Trophoblast cell (in vitro differentiated cells and primary cell): ENCODE measurements at regions not wholly inside any gene's neighbourhood (a gene's known extent, or its start where the extent isn't known, plus 50 kb on each side); places are given as distances from the start of the nearest gene placed in this dataset.
A peak's percentile ranks its signal among the peaks of the same experiment; 100 is the strongest.

Experiments
- DNase-seq, 2 donors: peaks; one replicate each; pipeline ENCODE4 v3.0.0-alpha.2; 2016
- H2AFZ ChIP-seq: 2 replicates; pipeline ENCODE4 v1.6.1; 2013; ENCODE audit warnings: low read length, moderate library complexity, mild to moderate bottlenecking; ENCODE audit not compliant: insufficient read depth, poor library complexity
- H2AK5ac ChIP-seq: 2 replicates; pipeline ENCODE4 v1.6.1; 2013; ENCODE audit warnings: mild to moderate bottlenecking, low read length
- H2BK120ac ChIP-seq: 2 replicates; pipeline ENCODE4 v1.6.1; 2013; ENCODE audit warnings: low read length, mild to moderate bottlenecking, moderate library complexity; ENCODE audit not compliant: insufficient read depth, poor library complexity
- H2BK12ac ChIP-seq: 2 replicates; pipeline ENCODE4 v1.6.1; 2013; ENCODE audit warnings: mild to moderate bottlenecking, low read length, moderate library complexity
- H2BK5ac ChIP-seq: 2 replicates; pipeline ENCODE4 v1.6.1; 2013; ENCODE audit warnings: low read length, low read depth, moderate library complexity, mild to moderate bottlenecking; ENCODE audit not compliant: poor library complexity
- H3K14ac ChIP-seq: 2 replicates; pipeline ENCODE4 v1.6.1; 2013; ENCODE audit warnings: mild to moderate bottlenecking, low read length
- H3K18ac ChIP-seq: 2 replicates; pipeline ENCODE4 v1.6.1; 2013; ENCODE audit warnings: mild to moderate bottlenecking, low read length
- H3K23ac ChIP-seq: 2 replicates; pipeline ENCODE4 v1.6.1; 2013; ENCODE audit warnings: low read length
- H3K27ac ChIP-seq: 2 replicates; pipeline ENCODE4 v1.5.1; 2013; ENCODE audit warnings: low read depth, mild to moderate bottlenecking, inconsistent platforms, low read length, moderate library complexity
- H3K27me3 ChIP-seq: 2 replicates; pipeline ENCODE4 v1.6.1; 2013; ENCODE audit warnings: inconsistent platforms, mild to moderate bottlenecking, low read length, moderate library complexity; ENCODE audit not compliant: insufficient read depth
- H3K36me3 ChIP-seq, 2 experiments: 1 replicate in 1 of 2; 2 replicates in 1 of 2; pipeline ENCODE4 v1.6.1; 2013; ENCODE audit warnings: low read length in 2 of 2, mild to moderate bottlenecking in 2 of 2, moderate library complexity in 1 of 2; ENCODE audit not compliant: insufficient read depth in 2 of 2, control insufficient read depth in 1 of 2
- H3K4ac ChIP-seq: 2 replicates; pipeline ENCODE4 v1.6.1; 2013; ENCODE audit warnings: low read depth, mild to moderate bottlenecking, low read length, moderate library complexity
- H3K4me1 ChIP-seq, 2 experiments: 1 replicate in 1 of 2; 2 replicates in 1 of 2; pipeline ENCODE4 v1.6.1; 2013; ENCODE audit warnings: low read length in 2 of 2, mild to moderate bottlenecking in 2 of 2, moderate library complexity in 1 of 2; ENCODE audit not compliant: insufficient read depth in 2 of 2, control insufficient read depth in 1 of 2
- H3K4me2 ChIP-seq: 2 replicates; pipeline ENCODE4 v1.6.1; 2013; ENCODE audit warnings: inconsistent platforms, mild to moderate bottlenecking, low read length, moderate library complexity
- H3K4me3 ChIP-seq: 2 replicates; pipeline ENCODE4 v1.5.1; 2013; ENCODE audit warnings: mild to moderate bottlenecking, low read depth, low read length, inconsistent platforms
- H3K79me1 ChIP-seq: one replicate; pipeline ENCODE4 v1.6.1; 2013; ENCODE audit warnings: low read length
- H3K79me2 ChIP-seq: 2 replicates; pipeline ENCODE4 v1.6.1; 2013; ENCODE audit warnings: low read length, mild to moderate bottlenecking; ENCODE audit not compliant: control insufficient read depth, insufficient read depth, poor library complexity
- H3K9ac ChIP-seq: 2 replicates; pipeline ENCODE4 v1.6.1; 2013; ENCODE audit warnings: mild to moderate bottlenecking, low read length
- H3K9me3 ChIP-seq: 2 replicates; pipeline ENCODE4 v1.6.1; 2013; ENCODE audit warnings: low read depth, mild to moderate bottlenecking, control low read depth, inconsistent platforms, low read length; ENCODE audit not compliant: insufficient read depth
- H4K12ac ChIP-seq: 2 replicates; pipeline ENCODE4 v1.6.1; 2013; ENCODE audit warnings: low read depth, mild to moderate bottlenecking, low read length, moderate library complexity
- H4K8ac ChIP-seq: 2 replicates; pipeline ENCODE4 v1.6.1; 2013; ENCODE audit warnings: low read depth, mild to moderate bottlenecking, low read length, moderate library complexity
- H4K91ac ChIP-seq: one replicate; pipeline ENCODE4 v1.6.1; 2013; ENCODE audit warnings: low read depth, mild to moderate bottlenecking, low read length, moderate library complexity
- WGBS: extraction: QIAGEN DNeasy Blood & Tissue Kit; methylation state at CpG from one replicate; pipeline ENCODE4 v1.1.7; 2013; ENCODE audit warnings: missing lambda C conversion rate; ENCODE audit not compliant: insufficient read length, insufficient coverage; ENCODE audit errors: extremely low coverage; 5-methylcytosine and 5-hydroxymethylcytosine counted together

DNA sequence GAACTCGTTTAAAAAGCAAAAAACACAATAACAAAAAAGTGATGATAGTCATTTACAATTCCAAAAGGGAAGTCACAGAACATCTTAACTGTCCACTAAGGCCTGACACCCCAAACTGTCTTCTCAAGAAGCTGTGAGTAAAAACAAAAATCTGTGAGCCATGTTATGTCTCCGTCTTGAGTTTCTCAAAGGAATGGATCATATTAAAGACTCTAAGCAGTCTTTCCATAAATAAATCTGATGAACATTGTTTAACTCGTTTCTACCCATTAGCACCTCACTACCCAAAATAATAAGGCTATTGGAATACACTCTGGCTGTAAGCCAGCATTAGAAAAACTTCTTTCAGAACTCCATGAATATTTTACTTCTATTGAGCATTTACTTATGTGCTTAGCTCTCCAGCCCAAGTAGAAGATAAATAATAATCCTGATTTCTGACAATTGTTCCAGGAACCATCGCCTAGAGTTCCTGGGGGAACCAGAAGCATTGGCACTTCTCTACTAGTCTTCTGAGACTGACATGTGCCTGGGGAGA is 396.0 kb downstream of the STK39 start:
- H3K14ac ChIP-seq, result no peak overlapping the region
- H4K12ac ChIP-seq, result no peak overlapping the region
- H4K91ac ChIP-seq, result no peak overlapping the region
- H3K36me3 ChIP-seq, result no peaks in the 10 kb centered on the region
- H2AFZ ChIP-seq, result no peak overlapping the region
- no peak for DNase-seq
- H2BK120ac ChIP-seq, result no peak overlapping the region
- H3K4me3 ChIP-seq, result no peak overlapping the region
- H3K4me1 ChIP-seq, result no peaks in the 10 kb centered on the region
- H2AK5ac ChIP-seq, result no peak overlapping the region
- H3K4ac ChIP-seq, result no peak overlapping the region
- H3K27ac ChIP-seq, result no peak overlapping the region
- H3K27me3 ChIP-seq, result no peaks in the 10 kb centered on the region
- no peak overlapping the region for H4K8ac ChIP-seq
- no peak overlapping the region for H2BK5ac ChIP-seq
- H3K9ac ChIP-seq, result no peak overlapping the region
- H3K79me2 ChIP-seq, result no peaks in the 10 kb centered on the region
- H3K4me2 ChIP-seq, result no peak overlapping the region
- no peaks in the 10 kb centered on the region for H3K79me1 ChIP-seq
- no peak overlapping the region for H2BK12ac ChIP-seq
- H3K9me3 ChIP-seq, result no peaks in the 10 kb centered on the region
- no peak overlapping the region for H3K23ac ChIP-seq
- no CpG with 5 or more reads among the region's 4 CpGs for WGBS
- H3K18ac ChIP-seq, result no peak overlapping the region

DNA sequence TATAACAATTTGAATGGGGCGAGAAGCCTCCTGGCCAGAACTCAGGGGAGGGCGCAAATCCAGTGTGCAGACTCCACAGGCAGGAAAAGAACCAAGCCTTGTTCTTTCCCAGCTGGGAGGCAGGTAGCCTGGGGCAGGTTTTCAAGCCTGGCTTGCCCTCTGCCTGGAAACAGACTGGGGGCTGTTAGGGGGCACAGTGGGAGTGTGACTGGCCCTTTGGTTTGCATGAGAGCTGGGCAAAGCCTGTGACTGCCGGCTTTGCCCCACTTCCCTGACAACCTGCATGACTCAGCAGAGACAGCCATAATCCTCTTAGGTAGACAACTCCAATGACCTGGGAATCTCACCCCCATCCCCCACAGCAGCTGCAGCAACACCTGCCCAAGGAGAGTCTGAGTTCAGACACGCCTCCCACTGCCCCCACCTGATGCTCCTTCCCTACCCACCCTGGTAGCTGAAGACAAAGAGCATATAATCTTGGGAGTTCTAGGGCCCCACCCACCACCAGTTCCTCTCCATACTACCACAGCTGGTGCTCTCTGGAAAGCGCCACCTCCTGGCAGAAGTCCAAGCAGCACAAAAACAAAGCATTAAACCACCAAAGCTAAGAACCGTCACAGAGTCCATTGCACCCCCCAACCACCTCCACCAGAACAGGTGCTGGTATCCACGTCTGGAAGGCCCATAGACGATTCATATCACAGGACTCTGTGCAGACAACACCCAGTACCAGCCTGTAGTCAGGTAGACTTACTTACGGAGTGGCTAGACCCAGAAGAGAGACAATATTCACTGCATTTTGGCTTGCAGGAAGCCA is 402.5 kb downstream of the STK39 start:
- no peak overlapping the region for H2BK5ac ChIP-seq
- no peak overlapping the region for H4K91ac ChIP-seq
- no peaks in the 10 kb centered on the region for H3K27me3 ChIP-seq
- H3K4ac ChIP-seq, result no peak overlapping the region
- no peak overlapping the region for H3K23ac ChIP-seq
- H3K14ac ChIP-seq, result no peak overlapping the region
- no peak overlapping the region for H3K4me2 ChIP-seq
- H4K12ac ChIP-seq, result no peak overlapping the region
- no peak overlapping the region for H3K9ac ChIP-seq
- H3K18ac ChIP-seq, result no peak overlapping the region
- H3K4me3 ChIP-seq, result no peak overlapping the region
- peak; percentile 15 to 24 for DNase-seq
- no peaks in the 10 kb centered on the region for H3K4me1 ChIP-seq
- H3K79me2 ChIP-seq, result no peaks in the 10 kb centered on the region
- H2AFZ ChIP-seq, result no peak overlapping the region
- peaks cover 3% of the 10 kb centered on the region for H3K79me1 ChIP-seq
- no peak overlapping the region for H4K8ac ChIP-seq
- H3K36me3 ChIP-seq, result no peaks in the 10 kb centered on the region
- WGBS, result no CpG with 5 or more reads among the region's 9 CpGs
- H3K27ac ChIP-seq, result no peak overlapping the region
- no peak overlapping the region for H2BK12ac ChIP-seq
- no peaks in the 10 kb centered on the region for H3K9me3 ChIP-seq
- no peak overlapping the region for H2AK5ac ChIP-seq
- no peak overlapping the region for H2BK120ac ChIP-seq

DNA sequence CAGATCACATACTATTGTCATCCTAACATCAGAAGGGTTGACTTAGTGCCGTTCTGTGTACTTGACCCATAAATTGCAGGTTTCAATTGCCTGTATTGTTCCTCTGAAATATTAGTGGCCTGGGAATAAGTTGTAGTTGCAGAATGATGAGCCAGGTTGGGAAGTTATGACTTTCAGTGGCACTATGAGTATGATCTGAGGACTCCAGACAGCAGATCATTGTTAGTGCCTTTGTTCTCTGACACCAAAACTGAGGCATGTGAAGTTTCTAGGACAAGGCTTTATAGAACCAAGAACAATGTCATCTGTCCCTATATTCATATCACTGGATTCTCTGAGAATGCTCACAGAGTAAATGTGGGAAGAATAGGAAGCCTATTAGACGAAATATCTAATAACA is 403.7 kb downstream of the STK39 start:
- no peak overlapping the region for H2BK5ac ChIP-seq
- H3K27me3 ChIP-seq, result no peaks in the 10 kb centered on the region
- no peaks in the 10 kb centered on the region for H3K4me1 ChIP-seq
- H3K9ac ChIP-seq, result no peak overlapping the region
- H2AK5ac ChIP-seq, result no peak overlapping the region
- no peak for DNase-seq
- peaks cover 3% of the 10 kb centered on the region for H3K79me1 ChIP-seq
- no peak overlapping the region for H3K4me2 ChIP-seq
- H4K91ac ChIP-seq, result no peak overlapping the region
- no peak overlapping the region for H3K4ac ChIP-seq
- no peak overlapping the region for H3K23ac ChIP-seq
- H3K14ac ChIP-seq, result no peak overlapping the region
- no peak overlapping the region for H4K12ac ChIP-seq
- no peak overlapping the region for H2BK12ac ChIP-seq
- no peak overlapping the region for H2AFZ ChIP-seq
- H3K18ac ChIP-seq, result no peak overlapping the region
- no peaks in the 10 kb centered on the region for H3K36me3 ChIP-seq
- no peaks in the 10 kb centered on the region for H3K79me2 ChIP-seq
- no peak overlapping the region for H3K4me3 ChIP-seq
- WGBS, result no CpG with 5 or more reads among the region's 2 CpGs
- H4K8ac ChIP-seq, result no peak overlapping the region
- H3K27ac ChIP-seq, result no peak overlapping the region
- no peak overlapping the region for H2BK120ac ChIP-seq
- no peaks in the 10 kb centered on the region for H3K9me3 ChIP-seq

DNA sequence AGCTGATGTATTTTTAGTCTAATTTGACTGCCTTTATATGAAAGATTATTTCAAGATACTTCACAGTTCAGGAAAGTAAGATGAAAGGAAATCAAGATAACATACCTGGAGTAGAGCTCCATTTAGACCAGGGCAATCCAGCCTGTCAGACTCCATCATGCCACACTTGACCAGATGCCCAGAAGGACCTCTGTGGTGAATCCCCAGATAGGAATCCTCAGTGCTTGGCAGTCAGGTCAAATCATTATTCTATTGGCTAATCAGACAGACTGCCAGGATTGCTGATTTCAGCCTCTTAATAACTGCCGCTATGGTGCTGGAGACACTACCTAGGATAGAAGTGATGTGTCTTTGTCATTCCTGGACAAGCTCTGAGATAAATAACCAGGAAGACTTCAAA is 404.2 kb downstream of the STK39 start:
- no peak overlapping the region for H4K8ac ChIP-seq
- DNase-seq, result no peak
- no peak overlapping the region for H2BK5ac ChIP-seq
- no peak overlapping the region for H3K4me2 ChIP-seq
- H2BK12ac ChIP-seq, result no peak overlapping the region
- H3K9ac ChIP-seq, result no peak overlapping the region
- no peak overlapping the region for H3K4me3 ChIP-seq
- H3K18ac ChIP-seq, result no peak overlapping the region
- no peak overlapping the region for H4K91ac ChIP-seq
- H3K9me3 ChIP-seq, result no peaks in the 10 kb centered on the region
- no peak overlapping the region for H2AK5ac ChIP-seq
- H4K12ac ChIP-seq, result no peak overlapping the region
- no peak overlapping the region for H3K23ac ChIP-seq
- no peak overlapping the region for H3K14ac ChIP-seq
- no peaks in the 10 kb centered on the region for H3K4me1 ChIP-seq
- no peaks in the 10 kb centered on the region for H3K27me3 ChIP-seq
- H3K27ac ChIP-seq, result no peak overlapping the region
- no peaks in the 10 kb centered on the region for H3K36me3 ChIP-seq
- H2BK120ac ChIP-seq, result no peak overlapping the region
- no peaks in the 10 kb centered on the region for H3K79me2 ChIP-seq
- H3K4ac ChIP-seq, result no peak overlapping the region
- H2AFZ ChIP-seq, result no peak overlapping the region
- peaks cover 3% of the 10 kb centered on the region for H3K79me1 ChIP-seq
- WGBS, result no CpG with 5 or more reads among the region's 1 CpG
